ENCODE measurements at regions not wholly inside any gene's neighbourhood (a gene's known extent, or its start where the extent isn't known, plus 50 kb on each side); places are given as distances from the start of the nearest gene placed in this dataset.

GRCh38 chr17:72282439-72283029 is 161.7 kb downstream of the SOX9 start:
- no peak for TF ChIP-seq CTCF (IDR thresholded peaks at IDR 0.05; ENCODE audit: insufficient read depth, missing control alignments)
- no peak for DNase-seq (ENCODE audit: insufficient read length, low spot score)
- FAIRE-seq = no peak

- no peak for DNase-seq (ENCODE audit: insufficient read length, low spot score)
- FAIRE-seq = no peak
- TF ChIP-seq CTCF (IDR thresholded peaks at IDR 0.05; ENCODE audit: insufficient read depth, missing control alignments) = no peak
Observed at GRCh38 chr17:72284806-72285205, 164.0 kb downstream of the SOX9 start.

GRCh38 chr17:72287586-72287985 is 166.8 kb downstream of the SOX9 start:
- FAIRE-seq = no peak
- no peak for TF ChIP-seq CTCF (IDR thresholded peaks at IDR 0.05; ENCODE audit: insufficient read depth, missing control alignments)
- DNase-seq (ENCODE audit: insufficient read length, low spot score) = no peak

DNA sequence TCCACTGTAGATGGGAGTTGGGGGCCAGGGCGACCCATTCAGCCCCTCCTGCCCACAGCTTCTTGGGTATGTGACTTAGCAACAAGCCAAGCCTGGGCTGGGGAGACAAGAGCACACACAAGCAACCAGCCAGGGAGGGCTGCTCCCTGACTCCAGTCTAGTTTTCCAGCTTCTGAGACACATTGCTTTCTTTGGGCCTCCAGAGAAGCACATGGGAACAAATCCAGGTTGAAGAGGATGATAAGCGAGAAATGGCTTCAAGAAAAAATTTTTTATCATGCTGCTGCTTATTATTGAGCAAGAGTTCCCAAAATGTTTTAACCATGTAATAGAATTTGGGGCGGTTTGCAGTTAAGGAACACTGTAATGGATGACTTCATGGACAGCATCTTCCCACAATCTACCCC is 173.7 kb downstream of the SOX9 start:
- FAIRE-seq = no peak
- no peak for TF ChIP-seq CTCF (IDR thresholded peaks at IDR 0.05; ENCODE audit: insufficient read depth, missing control alignments)

DNA sequence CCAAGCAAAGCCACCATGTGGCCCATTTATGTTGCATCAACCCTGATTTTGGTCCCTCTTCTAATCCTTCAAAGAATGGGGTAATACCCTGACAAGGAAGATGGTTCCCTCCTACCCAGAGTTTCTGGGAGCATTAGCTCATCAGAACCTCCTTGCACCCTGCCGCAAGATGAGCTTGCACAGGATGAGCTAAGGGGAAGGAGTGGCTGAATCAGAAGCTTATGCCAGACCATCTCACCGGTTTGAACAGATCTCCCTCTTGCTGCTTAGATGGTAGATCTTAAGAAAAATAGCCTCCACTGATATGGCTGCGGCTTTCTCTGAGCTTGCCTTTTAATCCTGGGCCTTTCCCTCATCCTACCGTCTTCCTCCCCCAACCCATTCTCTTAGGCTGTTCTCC is 175.1 kb downstream of the SOX9 start:
- no peak for TF ChIP-seq CTCF (IDR thresholded peaks at IDR 0.05; ENCODE audit: insufficient read depth, missing control alignments)
- DNase-seq (ENCODE audit: insufficient read length, low spot score) = no peak
- no peak for FAIRE-seq

More for the DNA sequence above, 173.7 kb downstream of the SOX9 start:
- DNase-seq (ENCODE audit: insufficient read length, low spot score) = no peak

DNA sequence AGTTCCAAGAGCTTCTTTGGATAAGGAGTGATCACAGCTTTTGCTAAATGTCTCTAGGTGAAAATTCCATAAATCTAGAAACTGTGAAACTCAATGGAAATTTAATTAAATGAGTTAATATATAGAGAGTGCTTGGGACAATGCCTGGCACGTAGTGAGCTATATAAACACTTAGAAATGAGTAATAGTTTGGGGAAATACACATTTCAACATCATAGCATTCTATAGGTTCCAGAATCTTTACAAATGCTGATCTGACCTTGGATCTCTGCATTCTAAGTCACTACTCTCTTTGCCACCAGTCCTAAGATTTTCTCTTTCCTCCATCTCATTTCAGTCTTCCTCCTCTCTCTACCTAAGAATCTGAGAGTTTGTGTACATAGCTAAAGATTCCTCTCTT is 175.6 kb downstream of the SOX9 start:
- DNase-seq (ENCODE audit: insufficient read length, low spot score) (no peak), FAIRE-seq (no peak)
- no peak for TF ChIP-seq CTCF (IDR thresholded peaks at IDR 0.05; ENCODE audit: insufficient read depth, missing control alignments)

- TF ChIP-seq CTCF (IDR thresholded peaks at IDR 0.05; ENCODE audit: insufficient read depth, missing control alignments) = no peak
- DNase-seq (ENCODE audit: insufficient read length, low spot score) (no peak), FAIRE-seq (no peak)
Observed at GRCh38 chr17:72297326-72298115, 176.7 kb downstream of the SOX9 start.
